NB4 (cell line): ENCODE measurements at regions not wholly inside any gene's neighbourhood (a gene's known extent, or its start where the extent isn't known, plus 50 kb on each side); places are given as distances from the start of the nearest gene placed in this dataset.

Experiments
- MYC ChIP-seq: IDR thresholded peaks from 2 replicates; pipeline ENCODE4 v1.6.1; 2011; ENCODE audit warnings: low read depth, low read length
- POLR2A ChIP-seq: IDR thresholded peaks from 2 replicates; pipeline ENCODE4 v1.6.1; 2011; ENCODE audit warnings: mild to moderate bottlenecking; ENCODE audit not compliant: insufficient read length; ENCODE audit errors: extremely low read depth
- TF ChIP-seq, protein P1 (sequence below): IDR thresholded peaks from one replicate; pipeline ENCODE4 v1.5.1; 2012; ENCODE audit warnings: low read depth, low read length
- TF ChIP-seq, protein P2 (sequence below): IDR thresholded peaks from 2 replicates; pipeline ENCODE4 v1.6.1; 2011; ENCODE audit warnings: low read depth, low read length

DNA sequence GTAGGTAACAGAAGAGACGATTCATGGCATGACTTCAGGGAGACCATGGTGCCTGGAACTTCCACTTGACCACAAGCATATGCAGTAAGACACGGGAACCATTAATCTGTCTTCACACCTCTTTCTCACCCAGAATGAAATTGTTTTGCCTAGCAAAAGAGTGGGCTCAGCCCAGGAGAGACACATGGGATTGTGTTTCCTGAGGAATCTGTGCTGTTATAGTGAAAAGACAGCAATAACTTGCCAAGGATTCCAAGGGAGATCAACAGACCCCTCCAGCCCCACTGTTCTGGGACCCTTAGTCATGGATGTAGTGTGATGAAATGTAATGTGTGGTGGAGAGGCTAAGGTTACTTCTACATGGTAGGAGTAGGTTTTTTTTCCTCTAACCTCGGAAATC, 192.5 kb upstream of the NPVF start:
- TF ChIP-seq POLR2A, result no peak
- TF ChIP-seq, protein P1, sequence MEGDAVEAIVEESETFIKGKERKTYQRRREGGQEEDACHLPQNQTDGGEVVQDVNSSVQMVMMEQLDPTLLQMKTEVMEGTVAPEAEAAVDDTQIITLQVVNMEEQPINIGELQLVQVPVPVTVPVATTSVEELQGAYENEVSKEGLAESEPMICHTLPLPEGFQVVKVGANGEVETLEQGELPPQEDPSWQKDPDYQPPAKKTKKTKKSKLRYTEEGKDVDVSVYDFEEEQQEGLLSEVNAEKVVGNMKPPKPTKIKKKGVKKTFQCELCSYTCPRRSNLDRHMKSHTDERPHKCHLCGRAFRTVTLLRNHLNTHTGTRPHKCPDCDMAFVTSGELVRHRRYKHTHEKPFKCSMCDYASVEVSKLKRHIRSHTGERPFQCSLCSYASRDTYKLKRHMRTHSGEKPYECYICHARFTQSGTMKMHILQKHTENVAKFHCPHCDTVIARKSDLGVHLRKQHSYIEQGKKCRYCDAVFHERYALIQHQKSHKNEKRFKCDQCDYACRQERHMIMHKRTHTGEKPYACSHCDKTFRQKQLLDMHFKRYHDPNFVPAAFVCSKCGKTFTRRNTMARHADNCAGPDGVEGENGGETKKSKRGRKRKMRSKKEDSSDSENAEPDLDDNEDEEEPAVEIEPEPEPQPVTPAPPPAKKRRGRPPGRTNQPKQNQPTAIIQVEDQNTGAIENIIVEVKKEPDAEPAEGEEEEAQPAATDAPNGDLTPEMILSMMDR, result no peak
- TF ChIP-seq MYC, result no peak
- TF ChIP-seq, protein P2, sequence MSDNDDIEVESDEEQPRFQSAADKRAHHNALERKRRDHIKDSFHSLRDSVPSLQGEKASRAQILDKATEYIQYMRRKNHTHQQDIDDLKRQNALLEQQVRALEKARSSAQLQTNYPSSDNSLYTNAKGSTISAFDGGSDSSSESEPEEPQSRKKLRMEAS, result no peak
